Suprapubic skin (tissue), 3 donors: ENCODE measurements at regions not wholly inside any gene's neighbourhood (a gene's known extent, or its start where the extent isn't known, plus 50 kb on each side); places are given as distances from the start of the nearest gene placed in this dataset.

ENCODE experiments used
- CTCF ChIP-seq, 2 donors: fragments of 200-600 bp in 1 of 2; fragments of 450-650 bp in 1 of 2; sonication (generic) in 1 of 2; IDR thresholded peaks; one replicate each; pipeline ENCODE4 v1.5.1; 2016 to 2019; ENCODE audit warnings: antibody characterized with exemption in 2 of 2, mild to moderate bottlenecking in 1 of 2, moderate library complexity in 1 of 2
- POLR2AphosphoS5 ChIP-seq, 3 donors: sonication (generic); formaldehyde crosslinking; IDR thresholded peaks; one replicate each; pipeline ENCODE4 v1.6.1; 2017; ENCODE audit warnings: antibody characterized with exemption in 3 of 3

- no peak for TF ChIP-seq CTCF (IDR thresholded peaks at IDR 0.05)
- no peak for TF ChIP-seq POLR2AphosphoS5 (IDR thresholded peaks at IDR 0.05)
Observed at GRCh38 chrX:39022106-39022505, 220.8 kb downstream of the MID1IP1 start.
